SK-N-DZ (cell line): ENCODE measurements at regions not wholly inside any gene's neighbourhood (a gene's known extent, or its start where the extent isn't known, plus 50 kb on each side); places are given as distances from the start of the nearest gene placed in this dataset.

Source experiments
- DNase-seq: peaks from one replicate; pipeline ENCODE4 v3.0.0-alpha.2; 2015; ENCODE audit warnings: low spot score

GRCh38 chr2:238634701-238635357, 208.1 kb downstream of the ASB1 start:
- DNase-seq: no peak

GRCh38 chr2:238635647-238636051, 208.9 kb downstream of the ASB1 start:
- no peak for DNase-seq

- DNase-seq: no peak
Observed at GRCh38 chr2:238636269-238637073, 209.7 kb downstream of the ASB1 start.

- peak; percentile 36 for DNase-seq
Observed at GRCh38 chr2:238638100-238638981, 209.5 kb upstream of the TWIST2 start.

- DNase-seq: no peak
Observed at GRCh38 chr2:238638982-238639628, 208.8 kb upstream of the TWIST2 start.

GRCh38 chr2:238640486-238640885, 207.4 kb upstream of the TWIST2 start:
- no peak for DNase-seq

- DNase-seq: no peak
Observed at GRCh38 chr2:238642973-238643372, 204.9 kb upstream of the TWIST2 start.

GRCh38 chr2:238643400-238643907, 204.4 kb upstream of the TWIST2 start:
- no peak for DNase-seq

GRCh38 chr2:238644095-238645081, 203.5 kb upstream of the TWIST2 start:
- DNase-seq: no peak

GRCh38 chr2:238645095-238645494, 202.8 kb upstream of the TWIST2 start:
- no peak for DNase-seq

- DNase-seq: no peak
Observed at GRCh38 chr2:238645716-238646115, 202.2 kb upstream of the TWIST2 start.

GRCh38 chr2:238646281-238646680, 201.6 kb upstream of the TWIST2 start:
- DNase-seq: no peak

- DNase-seq: no peak
Observed at GRCh38 chr2:238646803-238647202, 201.1 kb upstream of the TWIST2 start.

GRCh38 chr2:238649123-238649522, 198.8 kb upstream of the TWIST2 start:
- no peak for DNase-seq

- DNase-seq: no peak
Observed at GRCh38 chr2:238649936-238650518, 197.9 kb upstream of the TWIST2 start.

- DNase-seq: no peak
Observed at GRCh38 chr2:238650536-238650935, 197.3 kb upstream of the TWIST2 start.

- DNase-seq: no peak
Observed at GRCh38 chr2:238651306-238652052, 196.4 kb upstream of the TWIST2 start.

GRCh38 chr2:238652053-238652770, 195.7 kb upstream of the TWIST2 start:
- no peak for DNase-seq
